ENCODE measurements at regions not wholly inside any gene's neighbourhood (a gene's known extent, or its start where the extent isn't known, plus 50 kb on each side); places are given as distances from the start of the nearest gene placed in this dataset.

DNA sequence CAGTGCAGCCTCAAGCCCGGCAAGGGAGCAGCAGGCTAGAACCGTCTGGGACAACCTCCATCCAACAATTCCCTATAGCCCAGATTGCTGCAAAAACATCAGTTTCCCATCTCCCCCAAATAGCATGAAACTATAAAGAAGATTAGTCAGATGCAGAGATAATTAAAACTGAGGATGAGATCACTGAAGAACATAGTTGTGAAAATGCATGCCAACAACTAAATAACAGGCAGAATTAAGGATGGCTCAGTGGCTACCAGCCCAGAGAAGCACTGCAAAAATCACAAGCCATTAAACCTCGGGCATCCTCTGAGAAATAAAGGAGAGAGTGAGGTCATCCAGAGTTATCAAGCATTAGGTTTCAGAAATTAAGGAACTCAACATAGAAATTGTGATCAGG lies 427.1 kb downstream of the TNS3 start (continued):
- no peak for TF ChIP-seq PML (IDR thresholded peaks at IDR 0.05; ENCODE audit: low read length)

- ChIA-PET RAD21 (ENCODE audit: unreplicated experiment) (no interaction called here), SMC1A (ENCODE audit: uncharacterized antibody, unreplicated experiment) (no interaction called here), POLR2A (no interaction called here), CTCF (interaction anchor here (1.3 kb wide), 1 partner anchor 27 kb away, joined by 3 read pairs; no protein-coding TSS in a partner anchor)
- Histone ChIP-seq H3K9me3 (replicated peaks; ENCODE audit: control insufficient read depth, insufficient read depth, low read length) (no peaks in the 10 kb centered on the region), H3K79me2 (ENCODE audit: control insufficient read depth, insufficient read depth, low read length) (no peaks in the 10 kb centered on the region), H3K36me3 (ENCODE audit: control insufficient read depth in 2 of 2, insufficient read depth in 2 of 2, low read length in 1 of 2) (no peaks in the 10 kb centered on the region), H3K27me3 (replicated peaks in 1 of 2; ENCODE audit: control insufficient read depth in 2 of 2, insufficient read depth in 2 of 2, low read length in 1 of 2) (no peaks in the 10 kb centered on the region), H4K20me1 (ENCODE audit: control insufficient read depth, insufficient read depth) (no peaks in the 10 kb centered on the region), H3K4me2 (ENCODE audit: control insufficient read depth, insufficient read depth) (no peak overlapping the region), H3K4me1 (ENCODE audit: control insufficient read depth, insufficient read depth, low read length) (no peaks in the 10 kb centered on the region), H3K27ac (ENCODE audit: control insufficient read depth, insufficient read depth) (no peak overlapping the region), H3K4me3 (no peak overlapping the region), H3K9ac (ENCODE audit: control insufficient read depth, insufficient read depth, low read length) (no peak overlapping the region), H2AFZ (ENCODE audit: control insufficient read depth, low read depth, low read length) (no peak overlapping the region)
- 60% methylated on average over 6 of the region's 6 CpGs for WGBS (ENCODE audit: insufficient coverage, insufficient replicate concordance, low lambda C conversion rate, missing lambda C conversion rate)
- DNase-seq (ENCODE audit: low read depth, low spot score) (no peak), ATAC-seq (no peak), FAIRE-seq (no peak)
- TF ChIP-seq RB1 (IDR thresholded peaks at IDR 0.05; ENCODE audit: borderline replicate concordance) (no peak), GATAD2B (conservative IDR thresholded peaks at IDR 0.05; ENCODE audit: low read depth) (no peak), ESRRA (IDR thresholded peaks at IDR 0.05; ENCODE audit: low read length) (no peak)
- TF ChIP-seq, protein P1, sequence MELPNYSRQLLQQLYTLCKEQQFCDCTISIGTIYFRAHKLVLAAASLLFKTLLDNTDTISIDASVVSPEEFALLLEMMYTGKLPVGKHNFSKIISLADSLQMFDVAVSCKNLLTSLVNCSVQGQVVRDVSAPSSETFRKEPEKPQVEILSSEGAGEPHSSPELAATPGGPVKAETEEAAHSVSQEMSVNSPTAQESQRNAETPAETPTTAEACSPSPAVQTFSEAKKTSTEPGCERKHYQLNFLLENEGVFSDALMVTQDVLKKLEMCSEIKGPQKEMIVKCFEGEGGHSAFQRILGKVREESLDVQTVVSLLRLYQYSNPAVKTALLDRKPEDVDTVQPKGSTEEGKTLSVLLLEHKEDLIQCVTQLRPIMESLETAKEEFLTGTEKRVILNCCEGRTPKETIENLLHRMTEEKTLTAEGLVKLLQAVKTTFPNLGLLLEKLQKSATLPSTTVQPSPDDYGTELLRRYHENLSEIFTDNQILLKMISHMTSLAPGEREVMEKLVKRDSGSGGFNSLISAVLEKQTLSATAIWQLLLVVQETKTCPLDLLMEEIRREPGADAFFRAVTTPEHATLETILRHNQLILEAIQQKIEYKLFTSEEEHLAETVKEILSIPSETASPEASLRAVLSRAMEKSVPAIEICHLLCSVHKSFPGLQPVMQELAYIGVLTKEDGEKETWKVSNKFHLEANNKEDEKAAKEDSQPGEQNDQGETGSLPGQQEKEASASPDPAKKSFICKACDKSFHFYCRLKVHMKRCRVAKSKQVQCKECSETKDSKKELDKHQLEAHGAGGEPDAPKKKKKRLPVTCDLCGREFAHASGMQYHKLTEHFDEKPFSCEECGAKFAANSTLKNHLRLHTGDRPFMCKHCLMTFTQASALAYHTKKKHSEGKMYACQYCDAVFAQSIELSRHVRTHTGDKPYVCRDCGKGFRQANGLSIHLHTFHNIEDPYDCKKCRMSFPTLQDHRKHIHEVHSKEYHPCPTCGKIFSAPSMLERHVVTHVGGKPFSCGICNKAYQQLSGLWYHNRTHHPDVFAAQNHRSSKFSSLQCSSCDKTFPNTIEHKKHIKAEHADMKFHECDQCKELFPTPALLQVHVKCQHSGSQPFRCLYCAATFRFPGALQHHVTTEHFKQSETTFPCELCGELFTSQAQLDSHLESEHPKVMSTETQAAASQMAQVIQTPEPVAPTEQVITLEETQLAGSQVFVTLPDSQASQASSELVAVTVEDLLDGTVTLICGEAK (IDR thresholded peaks at IDR 0.05; ENCODE audit: borderline replicate concordance): no peak
- intact Hi-C loops (cut with micrococcal nuclease; ENCODE audit: unreplicated experiment) (no loop called here), in situ Hi-C loops (cut with MboI) (no loop called here)
- no TSS peak for BruUV-seq (replicated peaks)
Observed at GRCh38 chr7:47153576-47153975, 428.3 kb downstream of the TNS3 start.
